Fibroblast of skin of scalp (primary cell): ENCODE measurements at regions not wholly inside any gene's neighbourhood (a gene's known extent, or its start where the extent isn't known, plus 50 kb on each side); places are given as distances from the start of the nearest gene placed in this dataset.

Experiments used
- DNase-seq: peaks from one replicate; pipeline ENCODE4 v3.0.0-alpha.2; 2013

DNA sequence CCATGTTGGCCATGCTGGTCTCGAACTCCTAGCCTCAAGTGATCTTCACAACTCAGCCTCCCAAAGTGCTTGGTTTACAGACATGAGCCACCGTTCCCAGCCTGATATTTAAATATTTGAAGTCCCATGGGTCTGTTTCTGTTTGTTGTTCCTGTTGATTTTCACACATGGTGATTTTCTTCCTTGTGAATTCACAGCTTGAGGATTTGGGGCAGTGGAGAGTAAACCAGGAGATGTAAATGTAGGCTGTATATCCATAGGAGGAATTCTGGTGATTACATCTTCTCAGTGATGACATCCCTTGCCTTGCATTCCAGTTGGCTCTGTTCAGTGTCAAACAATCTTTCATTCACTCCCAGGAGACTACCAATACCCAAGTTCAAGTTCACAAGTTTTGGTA is 471.9 kb downstream of the KCTD12 start:
- DNase-seq = peak; percentile 2

DNA sequence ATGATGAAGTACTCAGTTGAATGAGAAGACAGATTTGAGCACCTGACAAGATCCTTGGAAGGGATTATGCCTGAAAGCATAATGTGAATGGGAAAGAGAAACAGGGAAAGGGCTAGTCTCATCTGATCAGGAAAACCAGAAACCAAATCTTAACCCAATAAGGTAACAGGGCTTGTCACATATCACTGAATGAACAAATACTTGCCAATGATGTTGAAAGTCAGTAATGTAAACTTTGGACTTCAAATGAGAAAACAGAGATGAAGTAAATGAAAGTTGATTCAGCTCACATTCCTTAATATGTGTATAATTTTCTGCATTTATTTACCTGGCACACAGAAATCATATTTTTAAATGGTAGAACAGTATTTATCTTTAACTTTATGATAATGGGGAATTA is 480.0 kb downstream of the KCTD12 start:
- DNase-seq = no peak

DNA sequence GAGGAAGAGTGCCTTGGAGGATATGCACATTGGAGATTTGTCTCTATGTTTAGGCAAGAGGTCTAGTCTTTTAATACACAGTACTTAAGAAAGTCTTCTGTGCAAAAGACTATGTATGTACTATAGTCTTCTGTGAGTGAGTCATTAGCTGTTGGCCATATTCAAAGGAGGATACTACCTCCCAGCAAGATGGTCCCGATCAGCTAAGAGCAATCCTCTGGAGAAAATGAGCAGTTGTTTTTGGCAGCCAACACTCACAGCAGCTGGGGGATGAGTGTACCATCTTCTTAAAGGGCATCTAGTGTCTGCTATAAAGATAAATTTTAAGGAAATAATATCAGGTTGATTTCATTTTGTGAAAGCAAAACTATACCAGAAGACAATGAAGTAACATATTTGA is 487.8 kb downstream of the KCTD12 start:
- DNase-seq = peak; percentile 62

DNA sequence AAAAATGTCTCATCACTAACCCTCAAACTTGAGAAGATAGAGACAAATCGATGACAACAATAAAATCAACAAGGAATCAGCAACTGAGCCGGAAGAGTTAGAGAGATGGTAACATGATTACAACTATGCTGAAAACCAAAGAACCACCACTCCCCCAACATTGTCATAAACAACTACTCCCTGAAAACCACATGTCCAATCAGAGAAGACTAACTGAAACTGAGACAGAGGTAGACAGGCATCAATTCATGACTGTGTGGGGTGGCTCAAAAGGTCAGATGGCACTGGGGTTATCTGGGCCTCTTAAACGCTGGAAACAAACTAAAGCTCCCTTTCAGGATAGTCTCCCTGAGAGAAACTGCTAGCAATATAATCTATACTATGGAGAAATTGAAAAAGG is 488.8 kb downstream of the KCTD12 start:
- DNase-seq = no peak

DNA sequence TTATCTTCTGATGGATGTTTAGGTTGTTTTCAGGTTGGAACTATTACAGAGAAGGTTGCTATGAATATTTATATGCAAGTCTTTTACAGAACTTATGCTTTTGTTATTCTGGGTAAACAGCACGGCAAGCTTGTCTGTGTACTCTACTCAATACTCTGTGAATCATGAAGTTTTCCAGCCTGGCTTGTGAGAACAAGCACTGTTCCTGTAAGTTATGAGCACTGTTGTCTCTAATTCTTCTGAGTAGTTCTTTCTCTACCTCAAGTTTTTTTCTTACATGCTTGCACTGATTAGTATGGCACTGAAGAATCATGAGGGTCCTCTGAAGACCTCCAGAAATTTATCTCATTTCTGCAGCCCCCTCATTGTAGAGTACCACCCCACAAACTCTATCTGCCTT is 496.9 kb downstream of the KCTD12 start:
- DNase-seq = no peak

DNA sequence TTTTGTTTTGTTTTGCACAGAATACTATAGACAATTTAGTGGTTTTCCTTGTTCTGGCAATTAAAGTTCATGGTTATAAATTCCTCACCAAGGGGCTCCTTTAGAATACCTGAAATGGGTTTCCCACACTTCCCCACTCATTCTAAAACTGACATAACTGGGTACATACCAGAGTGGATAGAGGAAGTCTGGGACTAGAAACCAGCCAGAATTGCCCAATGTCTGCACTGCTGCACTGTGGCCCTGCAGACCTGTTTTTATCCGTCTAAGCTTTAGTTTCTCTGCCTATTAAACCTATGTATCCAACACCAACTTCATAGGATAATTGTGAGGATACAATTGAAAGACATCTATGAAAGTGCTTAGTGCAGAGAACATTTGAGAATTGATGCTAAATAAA is 498.6 kb downstream of the KCTD12 start:
- no peak for DNase-seq

DNA sequence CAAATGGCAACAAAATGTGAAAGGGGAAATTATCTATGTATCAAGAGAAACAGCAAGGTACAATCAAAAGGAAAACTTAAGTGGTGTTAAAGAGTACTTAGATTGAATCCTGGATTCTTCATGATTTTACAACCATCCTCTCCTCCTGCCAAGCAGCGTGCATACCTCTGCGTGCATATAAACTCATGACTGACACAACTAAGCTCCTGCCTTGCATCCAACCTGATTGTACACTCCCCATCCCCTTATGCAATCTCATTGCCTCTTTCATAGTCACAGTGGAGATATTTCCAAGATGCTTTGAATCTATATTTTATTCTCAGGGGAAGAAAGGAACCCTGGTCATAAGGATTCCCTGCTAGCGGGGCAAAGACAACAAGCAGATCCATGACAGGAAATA is 499.9 kb downstream of the KCTD12 start:
- DNase-seq = no peak

DNA sequence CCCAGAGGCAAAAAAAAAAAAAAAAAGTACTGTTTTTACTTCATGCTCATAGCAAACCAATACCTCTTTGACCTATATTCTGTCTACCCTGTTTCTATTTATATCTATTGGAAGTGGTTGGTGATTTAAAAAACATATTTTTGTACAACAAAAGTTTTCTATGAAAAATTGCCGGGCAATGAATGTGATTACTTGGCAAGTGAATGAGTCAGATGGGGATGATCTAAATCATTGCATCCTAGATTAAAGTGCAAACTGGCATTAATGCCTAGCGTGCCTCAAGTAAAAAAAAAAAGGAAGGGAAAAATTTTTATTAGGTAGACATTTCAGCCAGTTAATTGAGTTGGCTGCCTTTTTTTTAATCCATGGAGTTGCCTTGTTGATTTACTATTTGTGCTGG is 500.6 kb downstream of the KCTD12 start:
- DNase-seq = peak; percentile 17

DNA sequence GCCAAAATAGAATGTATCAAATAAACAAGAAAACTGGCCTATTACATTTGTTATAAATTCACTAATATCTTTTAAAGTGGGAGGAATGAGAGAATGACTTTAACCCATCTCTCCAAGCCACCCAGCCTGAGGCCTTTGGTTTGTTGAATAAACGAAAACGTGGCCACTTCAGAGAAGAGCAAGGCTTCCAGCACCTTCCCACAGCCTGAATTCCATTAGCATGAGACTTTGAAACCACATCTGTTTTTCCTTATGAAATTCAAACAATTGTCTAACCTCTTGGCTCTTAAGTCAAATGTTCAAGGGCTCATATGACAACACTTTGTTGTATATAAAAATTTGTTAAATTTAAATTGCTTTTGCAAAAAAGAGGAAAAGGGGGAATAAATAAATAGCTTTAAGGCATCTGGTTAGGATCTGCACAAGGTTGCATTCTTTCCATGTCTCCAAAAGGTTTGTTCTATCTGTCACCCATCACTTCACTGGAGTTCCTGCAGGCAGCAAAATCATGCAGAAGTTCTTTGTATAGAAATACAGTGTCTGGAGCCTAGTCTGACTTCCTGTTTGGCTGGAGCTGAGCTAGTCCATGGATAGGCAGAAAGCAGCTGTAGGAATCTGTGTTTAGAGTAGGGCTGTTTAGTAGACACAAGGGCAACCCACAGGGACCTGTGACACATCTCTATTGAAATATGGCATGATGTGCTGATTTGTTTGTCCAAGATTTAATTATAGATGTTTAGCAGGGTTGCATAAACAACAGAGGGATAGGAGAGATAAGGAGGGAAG is 502.3 kb downstream of the KCTD12 start:
- peak; percentile 90 for DNase-seq

DNA sequence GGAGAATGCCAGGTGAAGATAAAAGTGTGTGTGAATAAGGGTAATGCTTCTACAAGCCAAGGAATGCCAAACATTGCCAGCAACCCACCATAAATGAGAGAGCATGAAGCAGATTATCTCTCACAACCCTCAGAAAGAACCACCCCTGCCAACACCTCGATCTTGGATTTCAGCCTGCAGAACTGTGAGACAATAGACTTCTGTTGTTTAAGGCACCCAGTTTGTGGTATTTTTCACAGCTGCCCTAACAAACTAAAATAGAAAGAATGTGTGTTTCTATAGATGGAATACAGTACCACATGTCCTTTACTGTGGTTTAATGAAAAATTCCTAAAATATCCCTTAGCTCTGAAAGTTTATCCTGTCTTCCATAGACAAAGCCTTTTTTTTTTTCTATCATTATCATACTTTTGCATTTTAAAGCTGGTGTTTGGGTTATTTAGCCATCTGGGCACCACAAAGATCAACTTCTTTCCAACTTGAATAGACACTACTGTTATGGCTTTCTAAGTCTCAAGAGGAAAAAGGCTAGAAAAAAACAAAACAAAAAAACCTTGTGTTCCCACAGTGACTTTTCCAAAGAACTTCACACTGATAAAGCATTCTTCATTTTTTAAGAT is 505.6 kb downstream of the KCTD12 start:
- DNase-seq = peak; percentile 67

DNA sequence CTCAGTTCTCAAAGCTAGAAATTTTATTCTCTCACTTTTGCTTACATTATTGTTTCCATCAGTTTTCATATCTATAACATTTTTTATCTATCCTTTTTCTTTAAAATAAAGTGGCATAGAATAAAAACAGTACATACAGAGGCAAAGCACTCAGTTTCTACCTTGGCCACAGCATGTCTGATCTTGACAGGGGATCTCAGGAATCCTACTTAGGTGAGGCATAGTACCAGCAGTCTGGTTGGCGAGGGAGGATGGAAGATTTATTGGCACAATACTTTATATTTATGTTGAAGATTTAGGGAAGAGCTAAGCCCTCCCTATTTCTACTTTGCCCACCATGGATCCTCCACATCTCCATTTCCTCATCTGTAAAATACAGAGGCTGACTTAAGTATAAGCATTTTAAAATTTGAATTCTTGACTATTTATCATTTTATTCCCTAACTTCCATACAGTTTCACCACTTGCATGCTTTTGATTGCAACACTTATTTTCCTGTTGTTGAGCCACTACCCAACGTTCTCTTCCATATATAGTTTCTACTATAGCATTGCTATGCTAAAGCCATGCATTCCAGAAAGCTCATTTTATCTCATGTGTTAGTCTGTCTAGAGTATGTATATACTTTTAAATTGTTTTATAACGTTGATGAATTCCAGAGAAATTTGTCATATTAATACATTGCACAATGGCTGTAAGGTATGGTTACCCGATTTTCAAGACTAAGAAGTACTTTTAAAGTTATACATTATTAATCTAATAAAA is 506.7 kb downstream of the KCTD12 start:
- DNase-seq = no peak

DNA sequence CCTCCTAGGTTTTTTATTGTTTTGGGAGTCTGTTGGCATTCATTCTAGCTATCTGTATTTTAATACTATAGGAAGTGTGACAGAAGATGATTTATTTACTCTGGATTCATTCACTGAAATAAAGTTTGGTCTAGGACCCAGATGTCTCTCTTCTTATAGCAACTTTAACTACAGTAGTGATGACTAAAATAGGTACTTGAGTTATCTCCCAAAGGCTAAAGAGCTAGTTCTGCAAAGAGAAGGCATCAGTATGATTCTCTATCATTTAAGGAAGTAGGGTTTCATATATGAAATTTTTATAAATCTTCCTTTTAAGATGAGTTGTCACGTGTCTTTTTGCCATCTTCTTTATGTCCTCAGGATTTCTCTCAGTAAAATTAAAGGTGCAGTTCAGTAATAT is 507.4 kb downstream of the KCTD12 start:
- DNase-seq = no peak

DNA sequence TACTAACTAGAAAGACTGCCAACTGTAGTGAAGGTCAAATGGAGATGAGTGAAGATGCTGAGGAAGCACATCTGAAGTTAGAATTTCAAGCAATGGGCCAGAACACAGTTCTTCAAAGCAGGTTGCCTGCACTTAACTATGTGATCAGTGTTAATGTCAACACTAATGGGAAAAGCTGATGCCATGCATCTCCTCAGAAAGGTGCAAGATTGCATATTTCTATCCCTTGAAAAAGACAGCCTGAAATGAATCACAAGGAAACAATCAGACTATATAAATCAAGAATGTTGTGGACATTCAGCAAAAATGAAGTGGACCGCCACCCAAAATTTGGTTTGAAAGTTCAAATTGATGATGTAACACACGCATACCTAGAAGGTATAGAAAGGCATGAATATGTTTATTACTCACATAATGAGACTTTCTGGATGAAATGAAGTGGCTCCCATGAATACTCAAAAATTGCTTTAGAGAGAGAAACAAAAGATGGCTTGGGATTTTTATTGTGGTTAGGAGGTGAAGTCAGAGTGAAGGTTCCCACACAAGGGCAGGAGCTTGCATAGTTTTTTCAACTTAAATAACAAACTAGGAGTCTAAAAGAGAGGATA is 522.4 kb downstream of the KCTD12 start:
- no peak for DNase-seq

DNA sequence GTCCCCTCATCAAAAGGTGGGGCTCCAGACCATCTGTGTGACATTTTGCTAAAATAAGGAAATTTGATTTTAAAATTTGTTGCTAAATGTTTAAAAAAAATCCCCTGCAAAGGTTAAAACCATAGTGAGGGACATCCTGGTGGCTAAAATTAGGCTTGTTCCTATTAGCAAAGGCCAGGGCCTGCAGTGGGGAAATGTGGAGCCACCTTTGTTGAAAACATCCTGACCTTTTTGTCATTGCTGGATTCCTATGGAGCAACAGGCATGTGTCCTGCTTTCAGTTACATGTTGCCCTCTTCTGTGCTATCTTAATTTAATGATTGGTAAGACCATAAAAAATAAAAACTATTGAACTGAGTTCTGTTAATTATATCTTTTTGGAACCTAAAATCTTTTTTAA is 524.3 kb downstream of the KCTD12 start:
- no peak for DNase-seq

DNA sequence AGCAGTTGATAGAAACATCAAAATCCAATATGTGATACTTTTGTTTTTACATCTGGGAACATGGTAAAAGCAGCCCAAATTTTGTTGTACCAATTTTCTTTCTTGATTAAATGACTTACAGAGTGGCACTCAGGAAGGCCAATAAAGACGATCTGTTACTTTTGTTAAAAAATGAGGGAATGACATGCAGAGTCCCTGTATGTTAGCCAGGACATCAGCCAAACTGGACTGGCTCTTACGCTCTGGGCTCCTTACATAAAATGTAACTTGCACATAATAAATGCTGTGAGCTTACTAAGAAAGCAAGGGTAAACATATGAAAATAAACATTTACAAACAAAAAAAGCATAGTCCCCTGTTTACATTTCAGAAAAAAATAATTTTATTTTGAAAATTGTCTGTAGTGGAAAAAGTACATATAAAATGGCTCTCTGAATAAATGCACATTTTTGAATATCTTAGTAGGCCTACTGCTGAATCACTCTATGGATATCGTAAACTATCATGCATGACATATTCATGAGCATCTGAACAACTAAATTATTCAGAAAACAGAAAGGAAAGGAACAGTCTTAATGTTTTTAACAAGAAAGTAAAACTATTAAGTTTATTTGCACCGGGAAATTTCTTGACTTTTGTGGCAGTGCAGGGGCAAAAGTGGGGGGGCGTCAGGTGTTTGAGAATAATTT is 534.5 kb downstream of the KCTD12 start:
- DNase-seq = no peak

DNA sequence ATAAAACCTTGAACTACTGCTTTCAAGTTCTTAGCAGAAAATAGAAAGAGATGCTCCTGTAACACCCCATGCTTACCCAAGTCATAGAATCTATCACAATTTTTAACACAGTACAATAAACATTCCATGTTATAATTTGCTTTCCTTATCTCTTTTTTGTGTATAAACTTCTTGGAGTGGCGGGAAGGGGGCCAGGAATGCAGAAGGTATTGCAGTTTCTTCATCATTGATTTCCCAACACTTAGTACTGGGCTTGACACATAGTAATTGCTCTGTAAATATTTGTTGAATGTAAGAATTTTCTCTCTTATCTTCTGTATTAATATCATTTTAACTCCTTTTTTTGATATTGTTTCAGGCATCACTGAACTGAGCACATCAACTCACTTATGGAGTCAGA is 535.8 kb downstream of the KCTD12 start:
- no peak for DNase-seq

DNA sequence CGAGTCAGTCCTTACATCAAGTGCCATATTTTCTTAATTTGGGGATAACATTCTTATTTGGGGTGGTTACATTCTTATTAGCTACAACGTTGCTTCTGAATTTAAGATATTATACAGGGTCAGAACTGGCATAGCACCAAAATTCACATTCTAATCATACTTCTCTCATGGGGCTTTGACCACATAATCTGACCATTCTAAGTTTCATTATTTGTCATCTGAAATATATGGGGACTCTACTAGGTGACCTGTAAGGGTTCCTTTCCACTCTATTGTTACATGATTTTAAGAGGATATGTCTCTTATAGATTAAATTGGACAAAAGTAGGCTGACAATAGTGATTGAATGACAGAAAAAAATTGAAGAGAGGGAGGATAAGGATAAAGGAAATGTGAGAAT is 536.5 kb downstream of the KCTD12 start:
- peak; percentile 18 for DNase-seq

DNA sequence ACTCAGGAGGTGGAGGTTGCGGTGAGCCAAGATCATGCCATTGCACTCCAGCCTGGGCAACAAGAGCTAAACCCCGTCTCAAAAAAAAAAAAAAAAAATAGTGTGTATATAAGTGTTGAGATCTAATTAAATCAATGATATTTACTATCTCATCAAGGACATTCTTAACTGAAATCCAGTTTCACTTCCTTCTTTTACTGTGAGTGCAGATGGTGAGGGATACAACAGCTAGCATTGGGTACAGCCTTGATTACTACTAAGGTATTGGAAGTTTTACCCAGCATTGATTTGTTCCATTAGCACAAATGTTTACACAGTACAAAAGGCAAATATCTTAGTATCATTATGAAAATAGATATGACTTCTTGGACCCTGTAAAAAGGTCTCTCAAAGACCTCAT is 546.6 kb downstream of the KCTD12 start:
- DNase-seq = no peak

DNA sequence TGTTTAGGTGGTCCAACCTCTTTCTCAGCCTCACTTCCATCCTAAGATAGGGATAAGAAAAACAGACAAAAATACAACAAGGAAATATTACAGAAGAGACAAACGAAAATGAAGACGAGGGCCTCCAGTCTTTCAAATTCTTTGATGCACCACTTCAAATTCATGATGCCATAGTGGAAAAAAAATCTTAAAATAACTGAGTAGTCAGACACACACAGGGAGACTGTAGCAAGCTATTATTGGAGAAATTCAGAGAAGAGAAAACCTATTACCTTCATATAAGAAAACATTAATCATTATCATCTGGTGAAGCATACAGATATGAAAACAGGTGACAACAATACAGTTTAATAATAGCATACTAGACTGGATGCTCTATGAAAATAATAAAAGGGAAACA is 548.2 kb downstream of the KCTD12 start:
- DNase-seq = no peak

DNA sequence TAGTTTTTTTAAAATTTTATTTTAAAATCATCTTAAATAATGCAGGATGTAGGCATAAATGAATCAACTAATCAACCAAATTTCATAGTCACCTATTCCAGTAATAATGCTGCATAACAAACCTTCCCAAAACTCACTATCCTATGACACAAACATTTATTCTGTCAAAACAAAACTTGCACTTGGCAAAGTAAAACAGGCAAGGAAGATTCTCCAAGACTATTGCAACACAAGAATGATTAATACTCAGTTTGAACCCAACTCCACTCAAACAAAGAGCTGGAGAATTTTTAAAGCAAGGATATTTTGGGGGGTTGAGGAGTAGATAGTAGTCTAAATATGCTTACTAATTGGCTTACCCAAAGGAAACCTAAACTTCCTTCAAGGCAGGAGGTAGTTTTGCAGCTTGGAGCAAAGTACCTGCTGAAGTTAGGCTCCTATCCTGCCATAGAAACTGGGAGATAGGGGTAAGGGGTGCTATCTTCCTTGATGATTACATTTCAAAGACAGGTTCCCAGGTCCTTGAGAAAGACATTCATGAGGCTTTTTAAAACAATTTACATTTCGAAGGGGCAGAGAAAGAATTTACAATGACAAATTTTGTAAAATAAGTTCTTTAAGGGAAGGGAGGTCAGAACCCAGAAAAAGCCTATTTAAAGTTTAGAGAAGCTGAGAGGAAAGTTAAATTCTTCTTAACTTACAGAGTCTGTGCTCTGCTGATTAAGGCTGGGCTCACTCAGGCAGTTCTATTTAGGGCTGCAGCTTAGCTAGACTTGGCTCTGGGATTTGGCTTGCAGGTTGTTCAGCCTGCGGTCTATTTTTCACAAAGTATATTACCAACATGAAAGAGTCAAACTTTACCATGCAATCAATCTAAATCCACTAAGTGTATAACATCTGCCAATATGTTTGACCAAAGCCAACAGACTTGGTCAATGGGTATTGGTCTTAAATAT is 549.0 kb downstream of the KCTD12 start:
- no peak for DNase-seq

DNA sequence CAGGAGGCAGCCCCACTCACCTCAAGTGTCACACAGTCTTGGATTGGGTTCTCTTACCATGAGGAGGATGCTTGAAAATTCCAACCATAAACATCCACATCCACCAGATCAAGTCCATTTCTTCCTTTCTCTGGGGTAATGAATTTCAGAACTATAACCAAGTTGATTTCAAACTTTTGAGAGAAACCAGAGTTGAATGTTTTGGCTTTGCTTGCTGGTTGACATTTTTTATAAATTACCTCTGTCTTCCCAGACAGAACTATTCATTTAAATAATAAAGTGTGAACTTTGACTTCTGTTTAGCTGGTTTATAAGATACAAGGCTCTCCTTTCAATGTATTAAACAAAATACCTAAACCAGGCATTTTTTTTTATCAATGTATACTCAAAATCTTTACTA is 550.7 kb downstream of the KCTD12 start:
- no peak for DNase-seq
